GM23338 (cell line): ENCODE measurements at regions not wholly inside any gene's neighbourhood (a gene's known extent, or its start where the extent isn't known, plus 50 kb on each side); places are given as distances from the start of the nearest gene placed in this dataset.
A peak's percentile ranks its signal among the peaks of the same experiment; 100 is the strongest.
"Not testable (repeated sequence)": the region's sequence is repeated elsewhere in the genome, so short reads cannot be mapped to it uniquely, and the experiment has no call there.

Experiments used
- ATAC-seq: fragments of 200-7000 bp; cut with Tn5 transposase; 3 replicates; pipeline ENCODE4 v1.9.1; 2020
- DNase-seq: peaks from one replicate; pipeline ENCODE4 v3.0.0-alpha.2; 2015; ENCODE audit warnings: low spot score
- H2AFZ ChIP-seq: fragments of 200-600 bp; sonication (generic); 2 replicates; pipeline ENCODE4 v1.8.0; 2016; ENCODE audit warnings: antibody characterized with exemption, mild to moderate bottlenecking, moderate library complexity
- H3F3A ChIP-seq: fragments of 200-600 bp; sonication (generic); replicated peaks from 2 replicates; pipeline ENCODE4 v1.8.0; 2017; ENCODE audit warnings: antibody characterized with exemption, mixed run types, low read depth
- H3K27ac ChIP-seq: fragments of 200-600 bp; sonication (generic); 2 replicates; pipeline ENCODE4 v1.6.1; 2016; ENCODE audit warnings: low read depth
- H3K27me3 ChIP-seq: fragments of 200-600 bp; sonication (generic); 2 replicates; pipeline ENCODE4 v1.8.0; 2016; ENCODE audit warnings: mild to moderate bottlenecking, mixed run types, moderate library complexity; ENCODE audit not compliant: insufficient read depth
- H3K36me3 ChIP-seq: fragments of 200-600 bp; sonication (generic); 2 replicates; pipeline ENCODE4 v1.8.0; 2016; ENCODE audit warnings: mild to moderate bottlenecking; ENCODE audit not compliant: insufficient read depth
- H3K4me1 ChIP-seq: fragments of 200-600 bp; sonication (generic); 2 replicates; pipeline ENCODE4 v1.8.0; 2016; ENCODE audit warnings: mild to moderate bottlenecking, moderate library complexity; ENCODE audit not compliant: insufficient read depth
- H3K4me2 ChIP-seq: fragments of 200-600 bp; sonication (generic); 2 replicates; pipeline ENCODE4 v1.7.1; 2017; ENCODE audit warnings: mixed run types
- H3K4me3 ChIP-seq: fragments of 200-600 bp; sonication (generic); 2 replicates; pipeline ENCODE4 v1.6.1; 2016; ENCODE audit warnings: mixed run types
- H3K79me2 ChIP-seq: fragments of 200-600 bp; sonication (generic); replicated peaks from 2 replicates; pipeline ENCODE4 v1.8.0; 2017; ENCODE audit warnings: mild to moderate bottlenecking; ENCODE audit not compliant: insufficient read depth
- H3K9me2 ChIP-seq: fragments of 200-600 bp; sonication (generic); 2 replicates; pipeline ENCODE4 v1.8.0; 2017; ENCODE audit not compliant: insufficient read depth
- H4K20me1 ChIP-seq: fragments of 200-600 bp; sonication (generic); replicated peaks from 2 replicates; pipeline ENCODE4 v1.8.0; 2017; ENCODE audit warnings: mild to moderate bottlenecking; ENCODE audit not compliant: insufficient read depth
- H3K27ac Mint-ChIP-seq: 2 replicates; pipeline ENCODE4 v1.8.0; 2020; ENCODE audit warnings: inconsistent platforms, mild to moderate bottlenecking, moderate library complexity, mixed read lengths
- H3K27me3 Mint-ChIP-seq: 3 replicates; pipeline ENCODE4 v1.8.0; 2022; ENCODE audit warnings: low read depth, mild to moderate bottlenecking, moderate library complexity, mixed read lengths, inconsistent platforms; ENCODE audit not compliant: insufficient read depth, poor library complexity
- H3K36me3 Mint-ChIP-seq: 3 replicates; pipeline ENCODE4 v1.8.0; 2021; ENCODE audit warnings: low read depth, mild to moderate bottlenecking, inconsistent platforms, moderate library complexity, mixed read lengths
- H3K4me1 Mint-ChIP-seq: 3 replicates; pipeline ENCODE4 v1.8.0; 2020; ENCODE audit warnings: mild to moderate bottlenecking, inconsistent platforms, mixed read lengths
- H3K4me3 Mint-ChIP-seq: 3 replicates; pipeline ENCODE4 v1.8.0; 2021; ENCODE audit warnings: moderate library complexity, mild to moderate bottlenecking, inconsistent platforms, mixed read lengths
- H3K9me3 Mint-ChIP-seq: 3 replicates; pipeline ENCODE4 v1.8.0; 2020; ENCODE audit warnings: moderate library complexity, mild to moderate bottlenecking, inconsistent platforms, mixed read lengths
- CTCF ChIP-seq, 2 experiments: fragments of 200-600 bp in 1 of 2; sonication (generic) in 1 of 2; conservative IDR thresholded peaks; 2 replicates each; pipeline versions ENCODE4 v1.5.1 to v1.6.1; 2016 to 2017; ENCODE audit warnings: antibody characterized with exemption in 2 of 2, low read depth in 2 of 2, mild to moderate bottlenecking in 2 of 2, moderate library complexity in 1 of 2

- not testable (repeated sequence) for H3K4me1 Mint-ChIP-seq, H3K4me3 ChIP-seq, H3K4me3 Mint-ChIP-seq
These were observed 54.2 kb downstream of the DBET start for GRCh38 chr4:190118519-190118918.

GRCh38 chr4:190119474-190119873 is 54.1 kb upstream of the DUX4 start:
- H3K4me1 Mint-ChIP-seq, H3K4me2 ChIP-seq, H3K27ac Mint-ChIP-seq, H3K4me1 ChIP-seq, DNase-seq, H3K27ac ChIP-seq, H3F3A ChIP-seq, H3K4me3 Mint-ChIP-seq, H2AFZ ChIP-seq, H3K36me3 ChIP-seq, H3K27me3 ChIP-seq, ATAC-seq, H3K79me2 ChIP-seq, H3K4me3 ChIP-seq, H3K27me3 Mint-ChIP-seq, H3K9me2 ChIP-seq, H4K20me1 ChIP-seq: not testable (repeated sequence)
- Mint-ChIP-seq H3K36me3 (peaks cover 13% of the 10 kb centered on the region; the same call in 2 of the 3 replicates), H3K9me3 (peaks cover 36% of the 10 kb centered on the region)

More at GRCh38 chr4:190118519-190118918, 54.2 kb downstream of the DBET start:
- H3K27ac Mint-ChIP-seq, H3K27me3 ChIP-seq, H3K4me2 ChIP-seq, H3K4me1 ChIP-seq, H3K36me3 ChIP-seq, H3F3A ChIP-seq, H3K9me2 ChIP-seq, H2AFZ ChIP-seq, ATAC-seq, DNase-seq, H3K79me2 ChIP-seq, H3K27me3 Mint-ChIP-seq, H4K20me1 ChIP-seq, H3K27ac ChIP-seq: not testable (repeated sequence)
- H3K9me3 Mint-ChIP-seq: peaks cover 42% of the 10 kb centered on the region
- peaks cover 13% of the 10 kb centered on the region; the same call in 2 of the 3 replicates for H3K36me3 Mint-ChIP-seq

- not testable (repeated sequence) for H4K20me1 ChIP-seq, ATAC-seq, H3F3A ChIP-seq, H3K27me3 Mint-ChIP-seq, H3K4me3 ChIP-seq, H3K4me2 ChIP-seq, H3K27ac Mint-ChIP-seq, H3K36me3 ChIP-seq, H3K4me1 Mint-ChIP-seq, H3K4me1 ChIP-seq, H3K27ac ChIP-seq, H3K4me3 Mint-ChIP-seq, H2AFZ ChIP-seq, H3K9me2 ChIP-seq, H3K27me3 ChIP-seq, H3K79me2 ChIP-seq
- peak; percentile 41 for DNase-seq
- peak in 1 of 2 experiments; percentile 44; a peak in 3 of 4 replicates for TF ChIP-seq CTCF (conservative IDR thresholded peaks at IDR 0.05; ENCODE audit: low read depth in 2 of 2)
- H3K9me3 Mint-ChIP-seq: peaks cover 32% of the 10 kb centered on the region
- H3K36me3 Mint-ChIP-seq: peaks cover 11% of the 10 kb centered on the region; the same call in 2 of the 3 replicates
These were observed 53.5 kb upstream of the DUX4 start for GRCh38 chr4:190120111-190120514.

GRCh38 chr4:190120537-190121001 is 53.0 kb upstream of the DUX4 start:
- not testable (repeated sequence) for H3K79me2 ChIP-seq, H3F3A ChIP-seq, H3K4me3 ChIP-seq, H3K27me3 ChIP-seq, H3K27ac Mint-ChIP-seq, H3K9me2 ChIP-seq, H4K20me1 ChIP-seq, H3K4me1 Mint-ChIP-seq, H3K36me3 Mint-ChIP-seq, ATAC-seq, H3K27ac ChIP-seq, H3K4me2 ChIP-seq, H2AFZ ChIP-seq, H3K4me1 ChIP-seq, H3K36me3 ChIP-seq, H3K27me3 Mint-ChIP-seq, H3K4me3 Mint-ChIP-seq
- peak; percentile 42 for DNase-seq
- TF ChIP-seq CTCF (conservative IDR thresholded peaks at IDR 0.05; ENCODE audit: low read depth in 2 of 2): peak in 1 of 2 experiments; percentile 28; a peak in 1 of 4 replicates
- peaks cover 28% of the 10 kb centered on the region for H3K9me3 Mint-ChIP-seq

- not testable (repeated sequence) for H3K27me3 Mint-ChIP-seq
These were observed 52.4 kb upstream of the DUX4 start for GRCh38 chr4:190121076-190121671.

More at GRCh38 chr4:190121076-190121671, 52.4 kb upstream of the DUX4 start:
- not testable (repeated sequence) for H2AFZ ChIP-seq, H4K20me1 ChIP-seq, H3K27ac Mint-ChIP-seq, H3K36me3 Mint-ChIP-seq, ATAC-seq, H3F3A ChIP-seq, H3K27ac ChIP-seq, H3K27me3 ChIP-seq, H3K4me3 ChIP-seq, H3K79me2 ChIP-seq, H3K4me2 ChIP-seq, H3K36me3 ChIP-seq, H3K4me1 ChIP-seq, H3K9me2 ChIP-seq, H3K4me3 Mint-ChIP-seq, H3K4me1 Mint-ChIP-seq, DNase-seq
- H3K9me3 Mint-ChIP-seq: peaks cover 24% of the 10 kb centered on the region
